ENCODE measurements at regions not wholly inside any gene's neighbourhood (a gene's known extent, or its start where the extent isn't known, plus 50 kb on each side); places are given as distances from the start of the nearest gene placed in this dataset.

DNA sequence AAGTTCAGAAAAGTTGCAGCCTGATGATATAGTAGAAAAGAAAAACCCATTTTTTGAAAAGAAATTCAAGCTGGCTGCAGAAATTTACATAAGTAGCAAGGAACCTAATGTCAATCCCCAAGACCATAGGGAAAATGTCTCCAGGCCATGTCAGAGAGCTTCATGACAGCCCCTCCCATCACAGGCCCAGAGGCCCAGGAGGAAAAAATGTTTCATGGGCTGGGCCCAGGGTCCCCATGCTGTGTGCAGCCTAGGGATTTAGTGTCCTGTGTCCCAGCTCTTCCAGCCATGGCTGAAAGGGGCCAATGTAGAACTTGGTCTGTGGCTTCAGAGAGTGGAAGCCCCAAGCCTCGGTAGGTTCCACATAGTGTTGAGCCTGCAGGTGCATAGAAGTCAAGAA lies 220.3 kb downstream of the CSNK1G3 start:
- Histone ChIP-seq H3K9me3 (replicated peaks; ENCODE audit: control insufficient read depth, insufficient read depth, low read length) (no peaks in the 10 kb centered on the region), H3K27me3 (ENCODE audit: control insufficient read depth in 2 of 2, insufficient read depth in 2 of 2, low read length in 2 of 2) (no peaks in the 10 kb centered on the region), H3K4me1 (ENCODE audit: control insufficient read depth, extremely low read depth, insufficient read depth, low read length) (no peaks in the 10 kb centered on the region), H4K20me1 (replicated peaks; ENCODE audit: control insufficient read depth, extremely low read depth, insufficient read depth, low read length) (no peaks in the 10 kb centered on the region), H3K36me3 (ENCODE audit: control insufficient read depth in 2 of 2, extremely low read depth in 1 of 2, insufficient read depth in 2 of 2, low read length in 2 of 2) (no peaks in the 10 kb centered on the region), H3K27ac (ENCODE audit: insufficient read depth, low read depth, low read length) (no peak overlapping the region), H3K9me1 (replicated peaks; ENCODE audit: control insufficient read depth, extremely low read depth, insufficient read depth, low read length) (no peaks in the 10 kb centered on the region), H3K4me2 (ENCODE audit: insufficient read depth, low read length) (no peak overlapping the region), H3K9ac (replicated peaks; ENCODE audit: extremely low read depth, insufficient read depth, low read length) (no peak overlapping the region), H3K79me2 (ENCODE audit: control insufficient read depth, insufficient read depth, low read length) (no peaks in the 10 kb centered on the region), H2AFZ (ENCODE audit: low read depth, low read length) (no peak overlapping the region), H3K4me3 (replicated peaks in 1 of 3; ENCODE audit: insufficient read depth in 1 of 3, low read depth in 1 of 3, low read length in 3 of 3) (no peak overlapping the region)
- no peak for FAIRE-seq
- no TSS peak for BruUV-seq (replicated peaks)
- TF ChIP-seq POLR2A (IDR thresholded peaks at IDR 0.05; ENCODE audit: low read depth, low read length) (no peak), GATA2 (IDR thresholded peaks at IDR 0.05; ENCODE audit: insufficient read depth, insufficient read length, low read depth, low read length) (no peak), POLR2AphosphoS5 (IDR thresholded peaks at IDR 0.05; ENCODE audit: insufficient read depth, low read depth, low read length) (no peak), MAX (IDR thresholded peaks at IDR 0.05; ENCODE audit: insufficient read depth, insufficient read length) (no peak), JUN (IDR thresholded peaks at IDR 0.05; ENCODE audit: borderline replicate concordance, insufficient read depth, insufficient read length, low read depth) (no peak)
- intact Hi-C loops (cut with micrococcal nuclease) (no loop called here), dilution Hi-C loops (cut with MboI; ENCODE audit: extremely low pct_ligation_motif_present, low sequenced_read_pairs) (no loop called here)
- POLR2A ChIA-PET = no interaction called here
- DNase-seq (ENCODE audit: low read depth, low spot score) = no peak
- CTCF ChIA-PET = interaction anchor here (0.6 kb wide), 1 partner anchor 10 kb away, joined by 3 read pairs; no protein-coding TSS in a partner anchor

- Histone ChIP-seq H3K4me3 (replicated peaks in 1 of 3; ENCODE audit: insufficient read depth in 1 of 3, low read depth in 1 of 3, low read length in 3 of 3) (no peak overlapping the region), H3K27ac (ENCODE audit: insufficient read depth, low read depth, low read length) (no peak overlapping the region), H3K9ac (replicated peaks; ENCODE audit: extremely low read depth, insufficient read depth, low read length) (no peak overlapping the region), H3K9me1 (replicated peaks; ENCODE audit: control insufficient read depth, extremely low read depth, insufficient read depth, low read length) (no peaks in the 10 kb centered on the region), H3K36me3 (ENCODE audit: control insufficient read depth in 2 of 2, extremely low read depth in 1 of 2, insufficient read depth in 2 of 2, low read length in 2 of 2) (no peaks in the 10 kb centered on the region), H3K4me1 (ENCODE audit: control insufficient read depth, extremely low read depth, insufficient read depth, low read length) (peaks cover 17% of the 10 kb centered on the region), H3K27me3 (ENCODE audit: control insufficient read depth in 2 of 2, insufficient read depth in 2 of 2, low read length in 2 of 2) (no peaks in the 10 kb centered on the region), H3K9me3 (replicated peaks; ENCODE audit: control insufficient read depth, insufficient read depth, low read length) (no peaks in the 10 kb centered on the region), H3K79me2 (ENCODE audit: control insufficient read depth, insufficient read depth, low read length) (no peaks in the 10 kb centered on the region), H4K20me1 (replicated peaks; ENCODE audit: control insufficient read depth, extremely low read depth, insufficient read depth, low read length) (no peaks in the 10 kb centered on the region), H3K4me2 (ENCODE audit: insufficient read depth, low read length) (no peak overlapping the region), H2AFZ (ENCODE audit: low read depth, low read length) (no peak overlapping the region)
- BruUV-seq (replicated peaks) = no TSS peak
- intact Hi-C loops (cut with micrococcal nuclease) = no loop called here
- TF ChIP-seq JUN (IDR thresholded peaks at IDR 0.05; ENCODE audit: borderline replicate concordance, insufficient read depth, insufficient read length, low read depth) = no peak
- no peak for TF ChIP-seq EZH2 (IDR thresholded peaks at IDR 0.05; ENCODE audit: borderline replicate concordance, low read depth, low read length, severe bottlenecking)
- TF ChIP-seq MYC (IDR thresholded peaks at IDR 0.05; ENCODE audit: low read depth, low read length) = no peak
- no peak for TF ChIP-seq POLR2A (IDR thresholded peaks at IDR 0.05; ENCODE audit: low read depth, low read length)
- TF ChIP-seq, protein P1, sequence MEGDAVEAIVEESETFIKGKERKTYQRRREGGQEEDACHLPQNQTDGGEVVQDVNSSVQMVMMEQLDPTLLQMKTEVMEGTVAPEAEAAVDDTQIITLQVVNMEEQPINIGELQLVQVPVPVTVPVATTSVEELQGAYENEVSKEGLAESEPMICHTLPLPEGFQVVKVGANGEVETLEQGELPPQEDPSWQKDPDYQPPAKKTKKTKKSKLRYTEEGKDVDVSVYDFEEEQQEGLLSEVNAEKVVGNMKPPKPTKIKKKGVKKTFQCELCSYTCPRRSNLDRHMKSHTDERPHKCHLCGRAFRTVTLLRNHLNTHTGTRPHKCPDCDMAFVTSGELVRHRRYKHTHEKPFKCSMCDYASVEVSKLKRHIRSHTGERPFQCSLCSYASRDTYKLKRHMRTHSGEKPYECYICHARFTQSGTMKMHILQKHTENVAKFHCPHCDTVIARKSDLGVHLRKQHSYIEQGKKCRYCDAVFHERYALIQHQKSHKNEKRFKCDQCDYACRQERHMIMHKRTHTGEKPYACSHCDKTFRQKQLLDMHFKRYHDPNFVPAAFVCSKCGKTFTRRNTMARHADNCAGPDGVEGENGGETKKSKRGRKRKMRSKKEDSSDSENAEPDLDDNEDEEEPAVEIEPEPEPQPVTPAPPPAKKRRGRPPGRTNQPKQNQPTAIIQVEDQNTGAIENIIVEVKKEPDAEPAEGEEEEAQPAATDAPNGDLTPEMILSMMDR (IDR thresholded peaks at IDR 0.05; ENCODE audit: extremely low read depth in 1 of 2, insufficient read depth in 1 of 2, low read depth in 1 of 2, low read length in 2 of 2) = no peak
- no peak for TF ChIP-seq MAX (IDR thresholded peaks at IDR 0.05; ENCODE audit: insufficient read depth, insufficient read length)
- no peak for TF ChIP-seq POLR2AphosphoS5 (IDR thresholded peaks at IDR 0.05; ENCODE audit: insufficient read depth, low read depth, low read length)
- no peak for TF ChIP-seq FOS (IDR thresholded peaks at IDR 0.05; ENCODE audit: borderline replicate concordance, insufficient read depth, low read length)
- no peak for TF ChIP-seq GATA2 (IDR thresholded peaks at IDR 0.05; ENCODE audit: insufficient read depth, insufficient read length, low read depth, low read length)
- no peak for FAIRE-seq
- POLR2A ChIA-PET = no interaction called here
- DNase-seq (ENCODE audit: low read depth, low spot score) = no peak
- CTCF ChIA-PET = interaction anchor here (0.7 kb wide), 1 partner anchor 10 kb away, joined by 3 read pairs; no protein-coding TSS in a partner anchor
- dilution Hi-C loops (cut with MboI; ENCODE audit: extremely low pct_ligation_motif_present, low sequenced_read_pairs) = no loop called here
Observed at GRCh38 chr5:123722451-123722850, 210.5 kb downstream of the CSNK1G3 start.

Data from endothelial cell of umbilical vein (primary cell).